BLaER1 treated with 17β-estradiol and CSF1 and Interleukin-3, amounts not matched to agents 10 nM and 100 nM (cell line): ENCODE measurements at regions not wholly inside any gene's neighbourhood (a gene's known extent, or its start where the extent isn't known, plus 50 kb on each side); places are given as distances from the start of the nearest gene placed in this dataset.

ENCODE experiments used
- H3K27ac ChIP-seq, 11 experiments: shearing (Covaris generic); formaldehyde crosslinking; 2 replicates each; pipeline ENCODE4 v1.8.1; 2022
- H3K27me3 ChIP-seq, 11 experiments: shearing (Covaris generic); formaldehyde crosslinking; 2 replicates each; pipeline ENCODE4 v1.8.1; 2022
- H3K36me3 ChIP-seq, 11 experiments: shearing (Covaris generic); formaldehyde crosslinking; 2 replicates each; pipeline ENCODE4 v1.8.1; 2022
- H3K4me1 ChIP-seq, 10 experiments: shearing (Covaris generic); formaldehyde crosslinking; 2 replicates each; pipeline ENCODE4 v1.8.1; 2022
- H3K4me2 ChIP-seq, 11 experiments: shearing (Covaris generic); formaldehyde crosslinking; 2 replicates each; pipeline ENCODE4 v1.8.1; 2022
- H3K4me3 ChIP-seq, 10 experiments: shearing (Covaris generic); formaldehyde crosslinking; 2 replicates each; pipeline ENCODE4 v1.8.1; 2022
- H3K9ac ChIP-seq, 11 experiments: shearing (Covaris generic); formaldehyde crosslinking; 2 replicates each; pipeline ENCODE4 v1.8.1; 2022
- H3K9me3 ChIP-seq, 11 experiments: shearing (Covaris generic); formaldehyde crosslinking; replicated peaks in 1 of 11; 2 replicates each; pipeline ENCODE4 v1.8.1; 2022
- H4K20me1 ChIP-seq, 11 experiments: shearing (Covaris generic); formaldehyde crosslinking; 2 replicates each; pipeline ENCODE4 v1.8.1; 2022
- Cebpa-rat ChIP-seq, 11 experiments: shearing (Covaris generic); IDR thresholded peaks; 2 replicates each; pipeline ENCODE4 v1.8.1; 2022

- Histone ChIP-seq H3K9ac (no peak overlapping the region), H3K4me1 (peaks cover 0 to 13% (median 0%) of the 10 kb centered on the region in 10 experiments; a peak in 4 of 20 replicates), H3K36me3 (no peaks in the 10 kb centered on the region), H3K27ac (no peak overlapping the region), H4K20me1 (no peaks in the 10 kb centered on the region), H3K27me3 (no peaks in the 10 kb centered on the region), H3K9me3 (peaks cover 8 to 20% (median 14%) of the 10 kb centered on the region in 11 experiments; a peak in 20 of 22 replicates), H3K4me2 (peak overlapping the region in 2 of 11 experiments; percentile 34 to 59; a peak in 4 of 22 replicates), H3K4me3 (no peak overlapping the region)
- no peak for TF ChIP-seq Cebpa-rat (IDR thresholded peaks at IDR 0.05)
Observed at GRCh38 chr3:17945018-17945798, 202.8 kb upstream of the TBC1D5 start.

- H3K36me3 ChIP-seq = no peaks in the 10 kb centered on the region
- peaks cover 6 to 19% (median 11%) of the 10 kb centered on the region in 10 experiments; a peak in 16 of 20 replicates for H3K4me1 ChIP-seq
- H3K4me2 ChIP-seq = no peak overlapping the region
- H3K9me3 ChIP-seq = peaks cover 0 to 7% (median 0%) of the 10 kb centered on the region in 11 experiments; a peak in 5 of 22 replicates
- no peak overlapping the region for H3K9ac ChIP-seq
- H3K27me3 ChIP-seq = no peaks in the 10 kb centered on the region
- no peaks in the 10 kb centered on the region for H4K20me1 ChIP-seq
- H3K4me3 ChIP-seq = no peak overlapping the region
- H3K27ac ChIP-seq = no peak overlapping the region
- TF ChIP-seq Cebpa-rat (IDR thresholded peaks at IDR 0.05) = no peak
Observed at GRCh38 chr3:17942856-17943255, 200.4 kb upstream of the TBC1D5 start.

GRCh38 chr3:17941766-17942165, 199.3 kb upstream of the TBC1D5 start:
- Histone ChIP-seq H3K4me3 (no peak overlapping the region), H3K9me3 (peaks cover 0 to 7% (median 0%) of the 10 kb centered on the region in 11 experiments; a peak in 5 of 22 replicates), H3K4me2 (no peak overlapping the region), H3K27ac (no peak overlapping the region), H3K9ac (no peak overlapping the region), H4K20me1 (no peaks in the 10 kb centered on the region), H3K4me1 (peaks cover 9 to 24% (median 12%) of the 10 kb centered on the region in 10 experiments; a peak in 16 of 20 replicates), H3K36me3 (no peaks in the 10 kb centered on the region), H3K27me3 (no peaks in the 10 kb centered on the region)
- no peak for TF ChIP-seq Cebpa-rat (IDR thresholded peaks at IDR 0.05)

GRCh38 chr3:17941152-17941551, 198.7 kb upstream of the TBC1D5 start:
- Histone ChIP-seq H4K20me1 (no peaks in the 10 kb centered on the region), H3K36me3 (no peaks in the 10 kb centered on the region), H3K4me2 (no peak overlapping the region), H3K9ac (no peak overlapping the region), H3K4me3 (no peak overlapping the region), H3K9me3 (peaks cover 0 to 7% (median 0%) of the 10 kb centered on the region in 11 experiments; a peak in 5 of 22 replicates), H3K27me3 (no peaks in the 10 kb centered on the region), H3K4me1 (peaks cover 9 to 25% (median 12%) of the 10 kb centered on the region in 10 experiments; a peak in 16 of 20 replicates), H3K27ac (no peak overlapping the region)
- TF ChIP-seq Cebpa-rat (IDR thresholded peaks at IDR 0.05) = no peak

GRCh38 chr3:17939157-17939556, 196.7 kb upstream of the TBC1D5 start:
- Histone ChIP-seq H3K27me3 (no peaks in the 10 kb centered on the region), H3K4me1 (peaks cover 0 to 18% (median 11%) of the 10 kb centered on the region in 10 experiments; a peak in 14 of 20 replicates), H3K27ac (no peak overlapping the region), H3K9ac (no peak overlapping the region), H3K4me2 (peak overlapping the region in 10 of 11 experiments; percentile 12 to 60 (median 27); a peak in 13 of 22 replicates), H3K4me3 (no peak overlapping the region), H4K20me1 (no peaks in the 10 kb centered on the region), H3K9me3 (peaks cover 0 to 7% (median 0%) of the 10 kb centered on the region in 11 experiments; a peak in 5 of 22 replicates), H3K36me3 (no peaks in the 10 kb centered on the region)
- TF ChIP-seq Cebpa-rat (IDR thresholded peaks at IDR 0.05) = no peak

GRCh38 chr3:17938313-17938712, 195.9 kb upstream of the TBC1D5 start:
- no peaks in the 10 kb centered on the region for H4K20me1 ChIP-seq
- H3K9me3 ChIP-seq = peaks cover 0 to 7% (median 0%) of the 10 kb centered on the region in 11 experiments; a peak in 5 of 22 replicates
- no peak for TF ChIP-seq Cebpa-rat (IDR thresholded peaks at IDR 0.05)
- H3K27me3 ChIP-seq = no peaks in the 10 kb centered on the region
- H3K4me2 ChIP-seq = peak overlapping the region; percentile 3 to 60 (median 24); a peak in 16 of 22 replicates
- peaks cover 0 to 18% (median 11%) of the 10 kb centered on the region in 10 experiments; a peak in 14 of 20 replicates for H3K4me1 ChIP-seq
- no peak overlapping the region for H3K4me3 ChIP-seq
- H3K36me3 ChIP-seq = no peaks in the 10 kb centered on the region
- H3K27ac ChIP-seq = no peak overlapping the region; a peak in 1 of 22 replicates
- H3K9ac ChIP-seq = no peak overlapping the region

GRCh38 chr3:17936736-17937480, 194.5 kb upstream of the TBC1D5 start:
- no peak overlapping the region for H3K9ac ChIP-seq
- H3K4me2 ChIP-seq = peak overlapping the region in 3 of 11 experiments; percentile 11 to 19 (median 15); a peak in 2 of 22 replicates
- TF ChIP-seq Cebpa-rat (IDR thresholded peaks at IDR 0.05) = no peak
- no peaks in the 10 kb centered on the region for H4K20me1 ChIP-seq
- no peaks in the 10 kb centered on the region for H3K27me3 ChIP-seq
- H3K9me3 ChIP-seq = peaks cover 0 to 7% (median 0%) of the 10 kb centered on the region in 11 experiments; a peak in 5 of 22 replicates
- H3K4me3 ChIP-seq = no peak overlapping the region
- no peaks in the 10 kb centered on the region for H3K36me3 ChIP-seq
- H3K4me1 ChIP-seq = peaks cover 0 to 18% (median 11%) of the 10 kb centered on the region in 10 experiments; a peak in 14 of 20 replicates
- H3K27ac ChIP-seq = no peak overlapping the region

GRCh38 chr3:17935222-17935621, 192.8 kb upstream of the TBC1D5 start:
- Histone ChIP-seq H4K20me1 (no peaks in the 10 kb centered on the region), H3K27ac (no peak overlapping the region), H3K4me2 (no peak overlapping the region), H3K9ac (no peak overlapping the region), H3K9me3 (peaks cover 0 to 18% (median 7%) of the 10 kb centered on the region in 11 experiments; a peak in 11 of 22 replicates), H3K4me3 (no peak overlapping the region), H3K36me3 (no peaks in the 10 kb centered on the region), H3K4me1 (peaks cover 0 to 19% (median 11%) of the 10 kb centered on the region in 10 experiments; a peak in 15 of 20 replicates), H3K27me3 (no peaks in the 10 kb centered on the region)
- TF ChIP-seq Cebpa-rat (IDR thresholded peaks at IDR 0.05) = no peak
